Heart left ventricle (tissue), 13 donors: ENCODE measurements at regions not wholly inside any gene's neighbourhood (a gene's known extent, or its start where the extent isn't known, plus 50 kb on each side); places are given as distances from the start of the nearest gene placed in this dataset.

Source experiments
- CTCF ChIP-seq, 12 donors: fragments of 200-600 bp; sonication (generic) in 4 of 12; IDR thresholded peaks; one replicate each; pipeline versions ENCODE4 v1.5.0 to v1.8.0; 2018 to 2022; ENCODE audit warnings: antibody characterized with exemption in 12 of 12, mild to moderate bottlenecking in 5 of 12
- POLR2A ChIP-seq, 2 donors: fragments of 450-650 bp; IDR thresholded peaks; one replicate each; pipeline ENCODE4 v1.6.1; 2017; ENCODE audit warnings: antibody characterized with exemption in 2 of 2, mild to moderate bottlenecking in 2 of 2, moderate library complexity in 2 of 2
- donor health status: ischemic (EF 13 %, LVEDD 7.1; RV severe dilation, severe dysfunction).
- donor health status: DM: no; HTN: yes; CAD: no.
- donor health status: DM: no; HTN: no; CAD: no.
- donor health status: ischemic (EF 25% LVEDD 6.9; RV normal size, moderate dysfunction).
- donor health status: ischemic (EF 25% LVEDD 5.7; RV mildly dilated, moderate dysfunction).
- donor health status: ischemic (EF 35%, LVEDD 5.7; RV mildly dilated, moderate dysfunction).
- donor health status: nonischemic (EF 11% LVEDD 7.7; RV severe dilation, severe dysfunction).
- donor health status: DM: yes; HTN: yes; CAD: no.
- donor health status: PGD.
- donor health status: ischemic (EF 29% LVEDD 5.4; RV normal size, mild dysfunction).
- donor health status: nonischemic (EF 23%, LVEDD 6.1; RV moderate dilation, normal function).

- no peak for TF ChIP-seq CTCF (IDR thresholded peaks at IDR 0.05)
- TF ChIP-seq POLR2A (IDR thresholded peaks at IDR 0.05): no peak
Observed at GRCh38 chr1:220942278-220942677, 63.0 kb downstream of the HLX start.
